Activated B cell treated with CpG ODN at 0.5 μM for 24 hours (primary cell): ENCODE measurements at regions not wholly inside any gene's neighbourhood (a gene's known extent, or its start where the extent isn't known, plus 50 kb on each side); places are given as distances from the start of the nearest gene placed in this dataset.

ENCODE experiments used
- ATAC-seq: fragments of 200-7000 bp; cut with Tn5 transposase; one replicate; pipeline ENCODE4 v1.10.0; 2021; ENCODE audit warnings: low read depth, mild to moderate bottlenecking, moderate library complexity
- CTCF ChIA-PET: fragments of 350-600 bp; sonication (Branson Sonifier 250); formaldehyde crosslinking; loops from one replicate; lab custom pipeline; 2021; ENCODE audit warnings: antibody characterized with exemption; lab: Charles Lee
- POLR2A ChIA-PET: fragments of 350-600 bp; sonication (Branson Sonifier 250); formaldehyde crosslinking; loops from one replicate; lab custom pipeline; 2021; ENCODE audit warnings: antibody characterized with exemption; lab: Charles Lee
- DNase-seq: peaks from one replicate; pipeline ENCODE4 v3.0.0; 2022
- H3K27ac Mint-ChIP-seq: one replicate; pipeline ENCODE4 v1.8.0; 2020; ENCODE audit warnings: mixed read lengths
- H3K27me3 Mint-ChIP-seq: one replicate; pipeline ENCODE4 v1.8.0; 2021; ENCODE audit warnings: mixed read lengths
- H3K36me3 Mint-ChIP-seq: one replicate; pipeline ENCODE4 v1.8.0; 2021; ENCODE audit warnings: low read depth, mixed read lengths
- H3K4me1 Mint-ChIP-seq: one replicate; pipeline ENCODE4 v1.8.0; 2021; ENCODE audit warnings: mixed read lengths
- H3K4me3 Mint-ChIP-seq: one replicate; pipeline ENCODE4 v1.8.0; 2020; ENCODE audit warnings: mild to moderate bottlenecking, mixed read lengths
- H3K9me3 Mint-ChIP-seq: one replicate; pipeline ENCODE4 v1.8.0; 2020; ENCODE audit warnings: mixed read lengths
- CTCF ChIP-seq: fragments of 200-600 bp; IDR thresholded peaks from one replicate; pipeline ENCODE4 v1.8.0; 2022; ENCODE audit warnings: antibody characterized with exemption, mild to moderate bottlenecking
- intact Hi-C: fragments of 100-400 bp; cut with micrococcal nuclease; formaldehyde crosslinking; loops from one replicate; pipeline ENCODE4 v1.15.1; 2024

- ATAC-seq (no peak), DNase-seq (no peak)
- Mint-ChIP-seq H3K27ac (no peak overlapping the region), H3K36me3 (no peaks in the 10 kb centered on the region), H3K9me3 (no peaks in the 10 kb centered on the region), H3K4me3 (no peak overlapping the region), H3K4me1 (no peaks in the 10 kb centered on the region), H3K27me3 (peaks cover 1% of the 10 kb centered on the region)
- ChIA-PET POLR2A (no interaction called here), CTCF (no interaction called here)
- no peak for TF ChIP-seq CTCF
- intact Hi-C loops = no loop called here
Observed at GRCh38 chr14:30290001-30290400, 269.0 kb upstream of the G2E3 start.

GRCh38 chr14:30291216-30291615, 267.7 kb upstream of the G2E3 start:
- TF ChIP-seq CTCF = no peak
- H3K27me3 Mint-ChIP-seq = peaks cover 1% of the 10 kb centered on the region
- no peaks in the 10 kb centered on the region for H3K9me3 Mint-ChIP-seq
- no peak for ATAC-seq
- H3K4me3 Mint-ChIP-seq = no peak overlapping the region
- no peaks in the 10 kb centered on the region for H3K4me1 Mint-ChIP-seq
- H3K27ac Mint-ChIP-seq = no peak overlapping the region
- H3K36me3 Mint-ChIP-seq = no peaks in the 10 kb centered on the region
- DNase-seq = no peak
- ChIA-PET POLR2A (no interaction called here), CTCF (no interaction called here)
- intact Hi-C loops = no loop called here

- H3K36me3 Mint-ChIP-seq = no peaks in the 10 kb centered on the region
- intact Hi-C loops = no loop called here
Observed at GRCh38 chr14:30292541-30292940, 266.4 kb upstream of the G2E3 start.

GRCh38 chr14:30295980-30296379, 263.0 kb upstream of the G2E3 start:
- no peak for ATAC-seq
- no peak for DNase-seq
- TF ChIP-seq CTCF = no peak
- Mint-ChIP-seq H3K27ac (no peak overlapping the region), H3K36me3 (no peaks in the 10 kb centered on the region), H3K4me3 (no peak overlapping the region), H3K9me3 (no peaks in the 10 kb centered on the region), H3K4me1 (no peaks in the 10 kb centered on the region), H3K27me3 (peaks cover 1% of the 10 kb centered on the region)
- intact Hi-C loops = no loop called here
- POLR2A ChIA-PET = no interaction called here
- CTCF ChIA-PET = no interaction called here

More at GRCh38 chr14:30292541-30292940, 266.4 kb upstream of the G2E3 start:
- ATAC-seq = no peak
- no peak for DNase-seq
- no peak overlapping the region for H3K27ac Mint-ChIP-seq
- CTCF ChIA-PET = no interaction called here
- peaks cover 1% of the 10 kb centered on the region for H3K27me3 Mint-ChIP-seq
- H3K4me3 Mint-ChIP-seq = no peak overlapping the region
- no peak for TF ChIP-seq CTCF
- POLR2A ChIA-PET = no interaction called here
- no peaks in the 10 kb centered on the region for H3K9me3 Mint-ChIP-seq
- H3K4me1 Mint-ChIP-seq = no peaks in the 10 kb centered on the region

GRCh38 chr14:30296931-30297405, 262.0 kb upstream of the G2E3 start:
- no peak for TF ChIP-seq CTCF
- Mint-ChIP-seq H3K9me3 (no peaks in the 10 kb centered on the region), H3K36me3 (no peaks in the 10 kb centered on the region), H3K4me3 (no peak overlapping the region), H3K27ac (no peak overlapping the region), H3K27me3 (no peaks in the 10 kb centered on the region), H3K4me1 (no peaks in the 10 kb centered on the region)
- POLR2A ChIA-PET = no interaction called here
- no peak for ATAC-seq
- CTCF ChIA-PET = no interaction called here
- no peak for DNase-seq
- intact Hi-C loops = no loop called here
